Neural progenitor cell (in vitro differentiated cells): ENCODE measurements at regions not wholly inside any gene's neighbourhood (a gene's known extent, or its start where the extent isn't known, plus 50 kb on each side); places are given as distances from the start of the nearest gene placed in this dataset.

ENCODE experiments used
- DNase-seq: peaks from one replicate; pipeline ENCODE4 v3.0.0-alpha.2; 2016; ENCODE audit warnings: low spot score
- H2AFZ ChIP-seq: fragments of 200-600 bp; sonication (generic); replicated peaks from 2 replicates; pipeline ENCODE4 v1.6.1; 2016; ENCODE audit warnings: antibody characterized with exemption
- H3F3A ChIP-seq: fragments of 200-600 bp; sonication (generic); 2 replicates; pipeline ENCODE4 v1.6.1; 2016; ENCODE audit warnings: antibody characterized with exemption, low read depth
- H3K27ac ChIP-seq: fragments of 200-600 bp; sonication (generic); 2 replicates; pipeline ENCODE4 v1.5.1; 2016; ENCODE audit warnings: mild to moderate bottlenecking
- H3K27me3 ChIP-seq: fragments of 200-600 bp; sonication (generic); 2 replicates; pipeline ENCODE4 v1.6.1; 2016; ENCODE audit warnings: mild to moderate bottlenecking, moderate library complexity
- H3K36me3 ChIP-seq: fragments of 200-600 bp; sonication (generic); 2 replicates; pipeline ENCODE4 v1.5.1; 2016
- H3K4me1 ChIP-seq: fragments of 200-600 bp; sonication (generic); 2 replicates; pipeline ENCODE4 v1.6.1; 2016; ENCODE audit warnings: mixed run types
- H3K4me2 ChIP-seq: fragments of 200-600 bp; sonication (generic); 2 replicates; pipeline ENCODE4 v1.6.1; 2016
- H3K4me3 ChIP-seq: fragments of 200-600 bp; sonication (generic); 2 replicates; pipeline ENCODE4 v1.5.1; 2016
- H3K79me2 ChIP-seq: fragments of 200-600 bp; sonication (generic); 2 replicates; pipeline ENCODE4 v1.6.1; 2016; ENCODE audit warnings: low read depth
- H3K9ac ChIP-seq: fragments of 200-600 bp; sonication (generic); 2 replicates; pipeline ENCODE4 v1.6.1; 2016
- H3K9me3 ChIP-seq: fragments of 200-600 bp; sonication (generic); 2 replicates; pipeline ENCODE4 v1.5.1; 2016; ENCODE audit warnings: low read depth
- H4K20me1 ChIP-seq: fragments of 200-600 bp; sonication (generic); 2 replicates; pipeline ENCODE4 v1.6.1; 2016; ENCODE audit warnings: low read depth
- H3K27ac Mint-ChIP-seq: 3 replicates; pipeline ENCODE4 v1.8.0; 2021; ENCODE audit warnings: mixed read lengths
- H3K27me3 Mint-ChIP-seq: 2 replicates; pipeline ENCODE4 v1.8.0; 2022; ENCODE audit warnings: low read depth, mild to moderate bottlenecking, inconsistent platforms, moderate library complexity, mixed read lengths; ENCODE audit not compliant: insufficient read depth
- H3K36me3 Mint-ChIP-seq: 3 replicates; pipeline ENCODE4 v1.8.0; 2021; ENCODE audit warnings: mixed read lengths
- H3K4me1 Mint-ChIP-seq: 3 replicates; pipeline ENCODE4 v1.8.0; 2021; ENCODE audit warnings: mixed read lengths
- H3K4me3 Mint-ChIP-seq: 3 replicates; pipeline ENCODE4 v1.8.0; 2021; ENCODE audit warnings: mild to moderate bottlenecking, moderate library complexity, mixed read lengths
- H3K9me3 Mint-ChIP-seq: 3 replicates; pipeline ENCODE4 v1.8.0; 2020; ENCODE audit warnings: mixed read lengths
- CTCF ChIP-seq: fragments of 200-600 bp; sonication (generic); IDR thresholded peaks from 2 replicates; pipeline ENCODE4 v1.5.1; 2017; ENCODE audit warnings: antibody characterized with exemption, mild to moderate bottlenecking
- EZH2 ChIP-seq: fragments of 200-600 bp; sonication (generic); IDR thresholded peaks from 2 replicates; pipeline ENCODE4 v1.6.1; 2017; ENCODE audit warnings: antibody characterized with exemption, mild to moderate bottlenecking, moderate library complexity
- EZH2phosphoT487 ChIP-seq: fragments of 200-600 bp; sonication (generic); IDR thresholded peaks from 2 replicates; pipeline ENCODE4 v1.6.1; 2017; ENCODE audit warnings: antibody characterized with exemption

GRCh38 chr12:91951571-91951970 lies 194.1 kb downstream of the BTG1 start:
- no peaks in the 10 kb centered on the region for H3K9me3 ChIP-seq

GRCh38 chr12:91948504-91948903 lies 197.1 kb downstream of the BTG1 start:
- Histone ChIP-seq H3K27ac (no peak overlapping the region), H3K4me2 (no peak overlapping the region), H3K9ac (no peak overlapping the region), H3K4me1 (no peaks in the 10 kb centered on the region), H3K27me3 (no peaks in the 10 kb centered on the region), H3K36me3 (no peaks in the 10 kb centered on the region), H3K9me3 (no peaks in the 10 kb centered on the region), H2AFZ (no peak overlapping the region), H3K79me2 (no peaks in the 10 kb centered on the region), H3F3A (no peaks in the 10 kb centered on the region), H4K20me1 (no peaks in the 10 kb centered on the region), H3K4me3 (no peak overlapping the region)
- TF ChIP-seq EZH2phosphoT487 (no peak), CTCF (no peak)
- Mint-ChIP-seq H3K4me3 (no peak overlapping the region), H3K27me3 (peaks cover 2% of the 10 kb centered on the region), H3K9me3 (no peaks in the 10 kb centered on the region), H3K36me3 (no peaks in the 10 kb centered on the region), H3K27ac (no peak overlapping the region), H3K4me1 (no peaks in the 10 kb centered on the region)
- DNase-seq: no peak

More at GRCh38 chr12:91951571-91951970, 194.1 kb downstream of the BTG1 start:
- H3K36me3 Mint-ChIP-seq: no peaks in the 10 kb centered on the region
- Histone ChIP-seq H3K79me2 (no peaks in the 10 kb centered on the region), H3K4me1 (no peaks in the 10 kb centered on the region), H3F3A (no peaks in the 10 kb centered on the region), H3K27me3 (no peaks in the 10 kb centered on the region), H3K4me2 (no peak overlapping the region), H3K36me3 (no peaks in the 10 kb centered on the region), H3K27ac (no peak overlapping the region), H3K9ac (no peak overlapping the region), H2AFZ (no peak overlapping the region), H3K4me3 (no peak overlapping the region), H4K20me1 (no peaks in the 10 kb centered on the region)
- H3K27ac Mint-ChIP-seq: no peak overlapping the region
- H3K4me3 Mint-ChIP-seq: no peak overlapping the region
- H3K4me1 Mint-ChIP-seq: no peaks in the 10 kb centered on the region
- H3K9me3 Mint-ChIP-seq: peaks cover 2% of the 10 kb centered on the region
- peaks cover 2% of the 10 kb centered on the region for H3K27me3 Mint-ChIP-seq
- TF ChIP-seq EZH2phosphoT487: no peak
- TF ChIP-seq EZH2: no peak
- TF ChIP-seq CTCF: no peak
- no peak for DNase-seq

- Histone ChIP-seq H4K20me1 (no peaks in the 10 kb centered on the region), H3K4me2 (no peak overlapping the region), H3K4me1 (no peaks in the 10 kb centered on the region), H2AFZ (no peak overlapping the region), H3F3A (no peaks in the 10 kb centered on the region), H3K36me3 (no peaks in the 10 kb centered on the region), H3K4me3 (no peak overlapping the region), H3K27me3 (no peaks in the 10 kb centered on the region), H3K9ac (no peak overlapping the region), H3K9me3 (no peaks in the 10 kb centered on the region), H3K79me2 (no peaks in the 10 kb centered on the region), H3K27ac (no peak overlapping the region)
- Mint-ChIP-seq H3K4me1 (no peaks in the 10 kb centered on the region), H3K27me3 (peaks cover 2% of the 10 kb centered on the region), H3K36me3 (no peaks in the 10 kb centered on the region), H3K4me3 (no peak overlapping the region), H3K27ac (no peak overlapping the region), H3K9me3 (no peaks in the 10 kb centered on the region)
- TF ChIP-seq CTCF (no peak), EZH2phosphoT487 (no peak), EZH2 (no peak)
- DNase-seq: no peak
These were observed 198.2 kb downstream of the BTG1 start for GRCh38 chr12:91947459-91947858.

GRCh38 chr12:91944637-91945036 lies 201.0 kb downstream of the BTG1 start:
- H4K20me1 ChIP-seq: no peaks in the 10 kb centered on the region
- no peak overlapping the region for H3K9ac ChIP-seq
- Mint-ChIP-seq H3K4me3 (no peak overlapping the region), H3K36me3 (no peaks in the 10 kb centered on the region), H3K27me3 (no peaks in the 10 kb centered on the region), H3K9me3 (no peaks in the 10 kb centered on the region), H3K27ac (no peak overlapping the region), H3K4me1 (no peaks in the 10 kb centered on the region)
- H3K4me3 ChIP-seq: no peak overlapping the region
- H3K27ac ChIP-seq: no peak overlapping the region
- H2AFZ ChIP-seq: no peak overlapping the region
- H3F3A ChIP-seq: no peaks in the 10 kb centered on the region
- no peaks in the 10 kb centered on the region for H3K9me3 ChIP-seq
- no peaks in the 10 kb centered on the region for H3K4me1 ChIP-seq
- no peak overlapping the region for H3K4me2 ChIP-seq
- DNase-seq: no peak
- no peaks in the 10 kb centered on the region for H3K27me3 ChIP-seq
- H3K36me3 ChIP-seq: no peaks in the 10 kb centered on the region
- TF ChIP-seq EZH2: no peak
- TF ChIP-seq CTCF: no peak
- no peak for TF ChIP-seq EZH2phosphoT487
- H3K79me2 ChIP-seq: no peaks in the 10 kb centered on the region
